ENCODE measurements at regions not wholly inside any gene's neighbourhood (a gene's known extent, or its start where the extent isn't known, plus 50 kb on each side); places are given as distances from the start of the nearest gene placed in this dataset.
A peak's percentile ranks its signal among the peaks of the same experiment; 100 is the strongest.

GRCh38 chr6:145507239-145507638 is 228.1 kb downstream of the EPM2A start:
- no peaks in the 10 kb centered on the region for H3K4me1 ChIP-seq (ENCODE audit: control insufficient read depth, low read length)
- no peaks in the 10 kb centered on the region for H4K20me1 ChIP-seq (ENCODE audit: control insufficient read depth, insufficient read depth, low read depth, low read length)
- no peak for TF ChIP-seq EZH2phosphoT487 (IDR thresholded peaks at IDR 0.05; ENCODE audit: borderline replicate concordance, low read length)
- TF ChIP-seq, protein P1, sequence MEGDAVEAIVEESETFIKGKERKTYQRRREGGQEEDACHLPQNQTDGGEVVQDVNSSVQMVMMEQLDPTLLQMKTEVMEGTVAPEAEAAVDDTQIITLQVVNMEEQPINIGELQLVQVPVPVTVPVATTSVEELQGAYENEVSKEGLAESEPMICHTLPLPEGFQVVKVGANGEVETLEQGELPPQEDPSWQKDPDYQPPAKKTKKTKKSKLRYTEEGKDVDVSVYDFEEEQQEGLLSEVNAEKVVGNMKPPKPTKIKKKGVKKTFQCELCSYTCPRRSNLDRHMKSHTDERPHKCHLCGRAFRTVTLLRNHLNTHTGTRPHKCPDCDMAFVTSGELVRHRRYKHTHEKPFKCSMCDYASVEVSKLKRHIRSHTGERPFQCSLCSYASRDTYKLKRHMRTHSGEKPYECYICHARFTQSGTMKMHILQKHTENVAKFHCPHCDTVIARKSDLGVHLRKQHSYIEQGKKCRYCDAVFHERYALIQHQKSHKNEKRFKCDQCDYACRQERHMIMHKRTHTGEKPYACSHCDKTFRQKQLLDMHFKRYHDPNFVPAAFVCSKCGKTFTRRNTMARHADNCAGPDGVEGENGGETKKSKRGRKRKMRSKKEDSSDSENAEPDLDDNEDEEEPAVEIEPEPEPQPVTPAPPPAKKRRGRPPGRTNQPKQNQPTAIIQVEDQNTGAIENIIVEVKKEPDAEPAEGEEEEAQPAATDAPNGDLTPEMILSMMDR (IDR thresholded peaks at IDR 0.05; ENCODE audit: low read depth, low read length, poor library complexity, severe bottlenecking) = no peak
- H3K4me2 ChIP-seq (ENCODE audit: low read length) = no peak overlapping the region
- H3K4me3 ChIP-seq (ENCODE audit: low read length) = no peak overlapping the region
- no peaks in the 10 kb centered on the region for H3K9me3 ChIP-seq (ENCODE audit: control insufficient read depth, insufficient read depth, low read length)
- no peaks in the 10 kb centered on the region for H3K9me2 ChIP-seq (replicated peaks; ENCODE audit: control insufficient read depth, low read length)
- H3K27ac ChIP-seq (ENCODE audit: low read depth, low read length) = no peak overlapping the region
- H3K27me3 ChIP-seq (ENCODE audit: control insufficient read depth, low read length) = no peaks in the 10 kb centered on the region
- no peaks in the 10 kb centered on the region for H3F3A ChIP-seq (ENCODE audit: control insufficient read depth, insufficient read depth)
- H3K36me3 ChIP-seq (ENCODE audit: control insufficient read depth, low read length) = no peaks in the 10 kb centered on the region
- H3K79me2 ChIP-seq (ENCODE audit: control insufficient read depth, low read length) = no peaks in the 10 kb centered on the region

GRCh38 chr6:145508107-145508506 is 227.2 kb downstream of the EPM2A start:
- Histone ChIP-seq H3K4me1 (ENCODE audit: control insufficient read depth, low read length) (no peaks in the 10 kb centered on the region), H3F3A (ENCODE audit: control insufficient read depth, insufficient read depth) (no peaks in the 10 kb centered on the region), H4K20me1 (ENCODE audit: control insufficient read depth, insufficient read depth, low read depth, low read length) (no peaks in the 10 kb centered on the region), H3K27ac (ENCODE audit: low read depth, low read length) (no peak overlapping the region), H3K79me2 (ENCODE audit: control insufficient read depth, low read length) (no peaks in the 10 kb centered on the region), H3K36me3 (ENCODE audit: control insufficient read depth, low read length) (no peaks in the 10 kb centered on the region), H3K4me3 (ENCODE audit: low read length) (no peak overlapping the region), H3K9me3 (ENCODE audit: control insufficient read depth, insufficient read depth, low read length) (no peaks in the 10 kb centered on the region), H3K27me3 (ENCODE audit: control insufficient read depth, low read length) (no peaks in the 10 kb centered on the region), H3K4me2 (ENCODE audit: low read length) (no peak overlapping the region), H3K9me2 (replicated peaks; ENCODE audit: control insufficient read depth, low read length) (no peaks in the 10 kb centered on the region)
- TF ChIP-seq, protein P1 (IDR thresholded peaks at IDR 0.05; ENCODE audit: low read depth, low read length, poor library complexity, severe bottlenecking) = peak; percentile 52
- TF ChIP-seq EZH2phosphoT487 (IDR thresholded peaks at IDR 0.05; ENCODE audit: borderline replicate concordance, low read length) = no peak

DNA sequence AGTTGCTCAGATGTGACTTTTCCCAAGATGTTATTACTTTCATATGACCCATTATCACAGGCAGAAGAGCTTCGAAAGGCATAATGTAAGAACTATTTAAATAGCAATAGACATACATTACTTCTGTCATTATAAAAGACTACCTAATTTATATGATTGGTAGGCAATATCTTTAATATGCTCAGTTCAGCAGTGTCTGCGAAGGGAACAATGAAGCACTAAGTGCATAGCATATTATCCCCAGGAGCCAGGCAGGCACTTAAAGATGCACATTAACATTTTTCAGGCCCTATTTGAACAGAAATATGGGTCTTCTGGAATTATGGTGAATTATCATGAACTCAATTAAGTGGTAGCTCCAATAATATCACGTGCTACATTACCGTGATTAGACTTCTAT is 217.8 kb downstream of the EPM2A start:
- H4K20me1 ChIP-seq (ENCODE audit: control insufficient read depth, insufficient read depth, low read depth, low read length) = no peaks in the 10 kb centered on the region
- TF ChIP-seq, protein P1 (IDR thresholded peaks at IDR 0.05; ENCODE audit: low read depth, low read length, poor library complexity, severe bottlenecking) = no peak
- no peak for TF ChIP-seq EZH2phosphoT487 (IDR thresholded peaks at IDR 0.05; ENCODE audit: borderline replicate concordance, low read length)
- no peaks in the 10 kb centered on the region for H3K27me3 ChIP-seq (ENCODE audit: control insufficient read depth, low read length)
- H3K9me2 ChIP-seq (replicated peaks; ENCODE audit: control insufficient read depth, low read length) = no peaks in the 10 kb centered on the region
- H3K4me1 ChIP-seq (ENCODE audit: control insufficient read depth, low read length) = no peaks in the 10 kb centered on the region
- no peak overlapping the region for H3K4me2 ChIP-seq (ENCODE audit: low read length)
- H3K79me2 ChIP-seq (ENCODE audit: control insufficient read depth, low read length) = no peaks in the 10 kb centered on the region
- H3K4me3 ChIP-seq (ENCODE audit: low read length) = no peak overlapping the region
- H3K9me3 ChIP-seq (ENCODE audit: control insufficient read depth, insufficient read depth, low read length) = no peaks in the 10 kb centered on the region
- H3K36me3 ChIP-seq (ENCODE audit: control insufficient read depth, low read length) = no peaks in the 10 kb centered on the region
- H3F3A ChIP-seq (ENCODE audit: control insufficient read depth, insufficient read depth) = no peaks in the 10 kb centered on the region
- no peak overlapping the region for H3K27ac ChIP-seq (ENCODE audit: low read depth, low read length)

DNA sequence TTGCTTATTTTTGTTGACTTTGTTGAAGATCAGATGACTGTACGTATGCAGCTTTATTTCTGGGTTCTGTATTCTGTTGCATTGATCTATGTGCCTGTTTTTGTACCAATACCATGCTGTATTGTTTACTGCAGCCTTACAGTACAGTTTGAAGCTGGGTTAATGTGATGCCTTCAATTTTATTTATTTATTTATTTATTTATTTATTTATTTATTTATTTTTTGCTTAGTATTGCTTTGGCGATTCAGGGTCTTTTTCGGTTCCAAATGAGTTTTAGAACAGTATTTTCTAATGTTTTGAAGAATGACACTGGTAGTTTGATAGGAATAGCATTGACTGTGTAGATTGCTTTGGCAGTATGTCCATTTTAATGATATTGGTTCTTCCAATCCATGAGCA is 210.3 kb downstream of the EPM2A start:
- no peaks in the 10 kb centered on the region for H3K9me2 ChIP-seq (replicated peaks; ENCODE audit: control insufficient read depth, low read length)

More for the DNA sequence above, 210.3 kb downstream of the EPM2A start:
- Histone ChIP-seq H3K4me2 (ENCODE audit: low read length) (no peak overlapping the region), H3K27ac (ENCODE audit: low read depth, low read length) (no peak overlapping the region), H3K79me2 (ENCODE audit: control insufficient read depth, low read length) (no peaks in the 10 kb centered on the region), H3K27me3 (ENCODE audit: control insufficient read depth, low read length) (no peaks in the 10 kb centered on the region), H3K36me3 (ENCODE audit: control insufficient read depth, low read length) (no peaks in the 10 kb centered on the region), H3K9me3 (ENCODE audit: control insufficient read depth, insufficient read depth, low read length) (no peaks in the 10 kb centered on the region), H3K4me1 (ENCODE audit: control insufficient read depth, low read length) (no peaks in the 10 kb centered on the region), H4K20me1 (ENCODE audit: control insufficient read depth, insufficient read depth, low read depth, low read length) (no peaks in the 10 kb centered on the region), H3F3A (ENCODE audit: control insufficient read depth, insufficient read depth) (no peaks in the 10 kb centered on the region), H3K4me3 (ENCODE audit: low read length) (no peak overlapping the region)
- TF ChIP-seq, protein P1 (IDR thresholded peaks at IDR 0.05; ENCODE audit: low read depth, low read length, poor library complexity, severe bottlenecking) = no peak
- no peak for TF ChIP-seq EZH2phosphoT487 (IDR thresholded peaks at IDR 0.05; ENCODE audit: borderline replicate concordance, low read length)
